Nephron progenitor cell (in vitro differentiated cells): ENCODE measurements at regions not wholly inside any gene's neighbourhood (a gene's known extent, or its start where the extent isn't known, plus 50 kb on each side); places are given as distances from the start of the nearest gene placed in this dataset.
A peak's percentile ranks its signal among the peaks of the same experiment; 100 is the strongest.

Experiments used
- DNase-seq: peaks from one replicate; pipeline ENCODE4 v3.0.0; 2021
- H3K27ac Mint-ChIP-seq: 2 replicates; pipeline ENCODE4 v1.8.0; 2021; ENCODE audit warnings: mild to moderate bottlenecking, moderate library complexity, mixed read lengths
- H3K27me3 Mint-ChIP-seq: 2 replicates; pipeline ENCODE4 v1.8.0; 2021; ENCODE audit warnings: mild to moderate bottlenecking, low read depth, mixed read lengths; ENCODE audit not compliant: poor library complexity
- H3K36me3 Mint-ChIP-seq: 2 replicates; pipeline ENCODE4 v1.8.0; 2021; ENCODE audit warnings: low read depth, mixed read lengths
- H3K4me1 Mint-ChIP-seq: 2 replicates; pipeline ENCODE4 v1.8.0; 2021; ENCODE audit warnings: mixed read lengths
- H3K4me3 Mint-ChIP-seq: 2 replicates; pipeline ENCODE4 v1.8.0; 2021; ENCODE audit warnings: mild to moderate bottlenecking, moderate library complexity, mixed read lengths
- H3K9me3 Mint-ChIP-seq: 2 replicates; pipeline ENCODE4 v1.8.0; 2021; ENCODE audit warnings: mild to moderate bottlenecking, moderate library complexity, mixed read lengths
- TF ChIP-seq, protein P1 (sequence below): fragments of 200-600 bp; sonication (generic); IDR thresholded peaks from 2 replicates; pipeline ENCODE4 v1.5.0; 2021; ENCODE audit warnings: antibody characterized with exemption

DNA sequence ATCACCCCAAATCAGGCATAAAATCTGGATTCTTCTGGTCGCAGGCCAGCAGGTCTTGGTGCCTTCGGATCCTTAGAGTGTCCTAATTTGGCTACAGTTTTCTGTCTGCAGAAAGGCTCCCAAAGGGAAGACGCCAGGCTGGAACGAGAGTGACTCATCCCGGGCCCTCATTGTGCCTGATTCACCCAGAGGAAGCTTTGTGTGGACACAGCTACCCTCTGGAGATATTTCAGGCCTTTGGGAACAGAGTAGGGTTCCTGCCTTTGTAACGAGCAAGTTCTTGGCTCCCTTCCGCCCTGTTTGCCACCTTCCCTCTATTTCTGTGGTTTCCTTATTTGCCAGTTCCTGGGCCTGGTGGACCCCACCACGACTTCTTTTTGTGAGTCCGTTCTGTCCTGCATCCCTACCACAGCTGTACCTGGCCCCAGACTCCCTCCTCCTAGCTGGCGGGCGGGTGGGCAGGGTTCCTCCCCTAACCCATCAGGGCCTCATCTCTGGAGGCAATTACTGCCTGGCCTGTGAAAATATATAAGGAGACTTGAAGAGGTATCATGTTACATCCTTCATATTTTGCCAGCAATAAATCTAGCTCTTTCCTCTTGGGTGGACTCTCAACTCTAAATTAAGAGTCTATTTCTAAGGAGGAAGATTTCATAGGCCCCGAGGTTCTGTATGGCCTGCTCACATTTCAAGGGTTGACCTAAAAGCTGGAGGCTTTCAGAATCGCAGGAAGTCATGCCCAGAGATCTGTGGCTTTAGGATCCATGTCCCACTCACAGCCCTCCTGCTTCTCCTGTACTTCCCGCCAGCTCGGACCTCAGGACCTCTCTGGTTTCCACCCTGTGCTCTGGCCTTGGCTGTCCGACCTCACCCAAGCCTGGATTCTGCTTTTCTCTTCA, 219.2 kb upstream of the ZNF32 start:
- H3K36me3 Mint-ChIP-seq: no peaks in the 10 kb centered on the region
- H3K27me3 Mint-ChIP-seq: peaks cover 6% of the 10 kb centered on the region
- no peak overlapping the region for H3K4me3 Mint-ChIP-seq

DNA sequence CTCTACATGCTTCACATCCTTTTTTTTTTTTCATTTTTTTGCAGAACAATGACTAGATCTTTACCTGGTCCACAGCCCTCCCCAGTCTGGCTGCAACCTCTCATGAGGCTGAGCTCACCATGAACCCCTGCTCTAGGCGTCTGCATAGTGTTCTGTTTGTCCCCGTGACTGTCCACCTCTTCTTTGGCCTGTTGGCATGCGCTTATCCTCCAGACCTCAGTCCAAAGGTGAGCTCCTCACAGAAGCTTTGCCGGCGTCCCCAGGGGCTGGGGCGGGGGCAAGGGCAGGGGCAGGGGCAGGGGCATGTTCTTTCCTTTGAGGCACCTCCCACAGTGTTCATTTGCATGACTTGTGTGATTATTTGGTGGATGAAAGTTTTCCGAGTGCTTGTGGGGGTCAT, 218.4 kb upstream of the ZNF32 start:
- H3K9me3 Mint-ChIP-seq: no peaks in the 10 kb centered on the region
- no peak for DNase-seq

More for the DNA sequence above, 219.2 kb upstream of the ZNF32 start:
- H3K4me1 Mint-ChIP-seq: peaks cover 30% of the 10 kb centered on the region
- peak overlapping the region; percentile 49 for H3K27ac Mint-ChIP-seq
- no peaks in the 10 kb centered on the region for H3K9me3 Mint-ChIP-seq
- DNase-seq: no peak
- TF ChIP-seq, protein P1, sequence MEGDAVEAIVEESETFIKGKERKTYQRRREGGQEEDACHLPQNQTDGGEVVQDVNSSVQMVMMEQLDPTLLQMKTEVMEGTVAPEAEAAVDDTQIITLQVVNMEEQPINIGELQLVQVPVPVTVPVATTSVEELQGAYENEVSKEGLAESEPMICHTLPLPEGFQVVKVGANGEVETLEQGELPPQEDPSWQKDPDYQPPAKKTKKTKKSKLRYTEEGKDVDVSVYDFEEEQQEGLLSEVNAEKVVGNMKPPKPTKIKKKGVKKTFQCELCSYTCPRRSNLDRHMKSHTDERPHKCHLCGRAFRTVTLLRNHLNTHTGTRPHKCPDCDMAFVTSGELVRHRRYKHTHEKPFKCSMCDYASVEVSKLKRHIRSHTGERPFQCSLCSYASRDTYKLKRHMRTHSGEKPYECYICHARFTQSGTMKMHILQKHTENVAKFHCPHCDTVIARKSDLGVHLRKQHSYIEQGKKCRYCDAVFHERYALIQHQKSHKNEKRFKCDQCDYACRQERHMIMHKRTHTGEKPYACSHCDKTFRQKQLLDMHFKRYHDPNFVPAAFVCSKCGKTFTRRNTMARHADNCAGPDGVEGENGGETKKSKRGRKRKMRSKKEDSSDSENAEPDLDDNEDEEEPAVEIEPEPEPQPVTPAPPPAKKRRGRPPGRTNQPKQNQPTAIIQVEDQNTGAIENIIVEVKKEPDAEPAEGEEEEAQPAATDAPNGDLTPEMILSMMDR: no peak

DNA sequence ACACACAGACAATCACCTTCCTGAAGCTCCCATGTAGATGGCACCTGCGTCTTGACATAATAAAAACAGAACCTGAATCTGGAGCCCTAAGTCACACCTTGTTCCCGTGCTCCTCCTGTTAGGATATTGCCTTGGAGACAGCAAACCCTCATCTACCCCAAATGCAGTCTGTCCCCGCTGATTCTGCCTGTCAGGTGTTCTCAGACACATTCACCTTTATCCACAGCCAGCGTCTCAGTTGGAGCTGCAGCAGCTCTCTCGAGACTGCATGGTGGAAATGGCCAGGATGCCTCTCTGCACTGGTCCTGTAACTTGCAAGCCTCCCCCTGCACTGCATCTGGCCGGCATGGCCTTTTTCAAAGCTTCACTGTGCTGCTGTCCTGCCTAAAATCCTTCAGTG, 218.0 kb upstream of the ZNF32 start:
- Mint-ChIP-seq H3K36me3 (no peaks in the 10 kb centered on the region), H3K9me3 (no peaks in the 10 kb centered on the region), H3K4me3 (no peak overlapping the region), H3K27me3 (peaks cover 6% of the 10 kb centered on the region), H3K4me1 (peaks cover 40% of the 10 kb centered on the region), H3K27ac (peak overlapping the region; percentile 29)
- TF ChIP-seq, protein P1: no peak
- no peak for DNase-seq

More for the DNA sequence above, 218.4 kb upstream of the ZNF32 start:
- H3K27ac Mint-ChIP-seq: peak overlapping the region; percentile 29
- TF ChIP-seq, protein P1: no peak
- H3K27me3 Mint-ChIP-seq: peaks cover 6% of the 10 kb centered on the region
- H3K4me3 Mint-ChIP-seq: no peak overlapping the region
- H3K4me1 Mint-ChIP-seq: peaks cover 38% of the 10 kb centered on the region
- no peaks in the 10 kb centered on the region for H3K36me3 Mint-ChIP-seq

DNA sequence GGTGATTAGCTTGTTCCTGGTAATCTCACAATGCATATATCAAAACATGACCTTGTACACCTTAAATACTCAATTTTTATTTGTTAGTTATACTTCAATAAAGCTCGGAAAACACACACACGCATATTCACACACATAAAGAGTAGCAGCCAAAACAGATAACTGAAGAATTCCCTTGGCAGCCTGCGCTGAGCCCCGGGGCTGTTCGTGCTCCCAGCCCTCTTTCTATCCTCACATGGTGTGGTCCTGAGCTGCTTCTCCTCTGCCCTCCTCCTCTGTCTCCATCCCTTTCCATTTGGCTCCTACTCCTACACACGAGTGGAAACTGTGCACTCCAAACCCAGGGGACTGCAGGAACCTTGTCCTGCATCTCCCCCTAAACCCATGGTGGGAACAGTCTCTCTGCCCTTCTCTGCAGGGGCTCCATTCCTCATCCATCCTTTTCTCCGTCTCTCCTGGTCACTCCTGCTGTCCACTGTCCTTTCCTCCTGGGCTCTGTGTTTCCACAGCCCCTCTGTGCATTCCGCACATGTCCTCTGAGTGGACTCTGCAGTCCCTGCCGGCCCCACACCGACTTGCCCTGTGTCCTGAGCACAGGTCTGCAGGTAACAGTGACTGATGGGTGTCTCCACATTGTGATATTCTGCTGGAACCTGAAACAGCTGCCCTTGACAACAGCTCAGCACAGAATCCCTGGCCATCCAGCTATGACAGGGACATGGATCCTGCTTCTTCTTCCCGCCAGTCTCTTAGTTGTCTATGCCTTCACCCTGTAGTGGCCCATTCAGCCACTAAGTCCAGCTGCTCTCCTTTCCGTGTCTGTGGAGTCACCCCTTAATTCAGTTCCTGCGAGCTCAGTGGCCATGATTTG, 216.8 kb upstream of the ZNF32 start:
- Mint-ChIP-seq H3K27ac (no peak overlapping the region), H3K27me3 (peaks cover 6% of the 10 kb centered on the region), H3K36me3 (no peaks in the 10 kb centered on the region), H3K4me3 (no peak overlapping the region), H3K4me1 (peaks cover 40% of the 10 kb centered on the region), H3K9me3 (no peaks in the 10 kb centered on the region)
- no peak for DNase-seq
- TF ChIP-seq, protein P1: no peak

DNA sequence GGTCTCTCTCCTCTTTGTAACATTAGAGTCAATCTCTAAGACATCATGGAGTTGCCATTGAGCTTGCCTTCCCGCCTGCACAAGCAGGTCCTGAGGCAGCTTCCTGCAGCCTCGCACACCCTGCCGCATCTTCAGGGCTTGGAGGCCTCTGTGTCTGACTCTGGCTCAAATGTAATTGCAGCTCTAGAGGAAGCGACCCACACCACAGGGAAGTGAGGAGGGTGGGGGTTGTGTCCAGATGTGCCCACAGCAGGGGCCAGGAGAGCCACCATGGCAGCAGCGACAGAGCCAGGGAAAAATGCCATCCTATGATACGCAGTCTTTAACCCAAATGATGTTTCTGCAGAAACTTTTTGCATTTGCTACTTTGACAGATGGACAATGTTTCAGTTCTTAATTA, 216.0 kb upstream of the ZNF32 start:
- H3K4me3 Mint-ChIP-seq: no peak overlapping the region
- peaks cover 7% of the 10 kb centered on the region for H3K27me3 Mint-ChIP-seq
- TF ChIP-seq, protein P1: no peak
- DNase-seq: no peak
- H3K4me1 Mint-ChIP-seq: peaks cover 40% of the 10 kb centered on the region
- H3K36me3 Mint-ChIP-seq: no peaks in the 10 kb centered on the region
- no peaks in the 10 kb centered on the region for H3K9me3 Mint-ChIP-seq
- no peak overlapping the region for H3K27ac Mint-ChIP-seq
